ENCODE measurements at regions not wholly inside any gene's neighbourhood (a gene's known extent, or its start where the extent isn't known, plus 50 kb on each side); places are given as distances from the start of the nearest gene placed in this dataset.

DNA sequence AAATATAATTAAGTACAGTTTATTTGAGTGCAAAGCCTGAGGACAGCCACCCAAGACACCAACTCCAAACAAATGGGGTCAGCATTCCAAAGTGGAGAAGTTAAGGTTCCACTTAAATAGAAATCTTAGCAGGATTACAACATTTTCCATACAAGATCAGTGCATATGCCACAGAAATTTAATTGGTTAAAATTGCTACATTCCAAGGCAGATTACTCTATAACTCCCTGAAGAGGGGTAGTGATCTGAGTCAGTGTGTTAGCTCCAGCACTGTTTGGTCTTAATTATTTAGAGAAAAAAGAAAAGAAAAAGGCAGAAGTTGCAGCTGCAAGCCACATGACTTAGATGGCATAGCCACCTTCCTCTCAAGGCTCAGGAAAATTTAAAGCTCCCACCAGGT lies 297.5 kb downstream of the HHIPL2 start:
- DNase-seq (ENCODE audit: low read depth in 1 of 2, low spot score in 2 of 2) (no peak), FAIRE-seq (no peak)
- no peak overlapping the region for H4K91ac ChIP-seq (replicated peaks; ENCODE audit: insufficient read length, low read length)
- H3K79me1 ChIP-seq (ENCODE audit: low read depth, low read length) = no peaks in the 10 kb centered on the region
- H4K8ac ChIP-seq (ENCODE audit: extremely low read depth, insufficient read depth, low read length) = no peak overlapping the region
- no peaks in the 10 kb centered on the region for H3K27me3 ChIP-seq (replicated peaks in 1 of 4; ENCODE audit: control insufficient read depth in 3 of 4, extremely low read depth in 1 of 4, insufficient read depth in 3 of 4, low read length in 3 of 4)
- H2BK120ac ChIP-seq (replicated peaks; ENCODE audit: low read depth, low read length) = no peak overlapping the region
- H3K4me2 ChIP-seq (ENCODE audit: insufficient read depth in 1 of 2, low read depth in 2 of 2, low read length in 2 of 2) = no peak overlapping the region
- H3K4me1 ChIP-seq (replicated peaks in 1 of 4; ENCODE audit: control insufficient read depth in 3 of 4, insufficient read depth in 4 of 4, low read length in 3 of 4) = peaks cover 3 to 12% (median 6%) of the 10 kb centered on the region in 4 experiments; a peak in 4 of 7 replicates
- ChIA-PET POLR2A (ENCODE audit: partially characterized antibody) (no interaction called here), CTCF (ENCODE audit: partially characterized antibody) (interaction anchor here (0.6 to 1.3 kb wide), 5 partner anchors 16 to 205 kb away, joined by 3 to 4 read pairs (median 3); no protein-coding TSS in a partner anchor)
- H3K14ac ChIP-seq (ENCODE audit: insufficient read length) = no peak overlapping the region
- no peak overlapping the region for H4K5ac ChIP-seq (ENCODE audit: insufficient read length, low read depth, low read length)
- no peak overlapping the region for H3K23ac ChIP-seq (ENCODE audit: insufficient read length)
- no peak overlapping the region for H2BK20ac ChIP-seq (ENCODE audit: low read length)
- H2BK5ac ChIP-seq (ENCODE audit: low read depth, low read length) = no peak overlapping the region
- no peak overlapping the region for H3K4ac ChIP-seq (replicated peaks; ENCODE audit: insufficient read length, low read depth, low read length)
- H3K79me2 ChIP-seq (ENCODE audit: control insufficient read depth in 1 of 2, insufficient read depth in 2 of 2, low read length in 2 of 2) = no peaks in the 10 kb centered on the region
- no peak overlapping the region for H2AFZ ChIP-seq (ENCODE audit: low read length)
- H3K27ac ChIP-seq (ENCODE audit: low read depth, low read length) = no peak overlapping the region
- no peak overlapping the region for H3K56ac ChIP-seq (replicated peaks; ENCODE audit: insufficient read length, low read depth, low read length)
- peaks cover 0 to 5% of the 10 kb centered on the region in 2 experiments; a peak in 1 of 4 replicates for H3K9me3 ChIP-seq (ENCODE audit: insufficient read depth in 2 of 2, low read depth in 1 of 2, low read length in 1 of 2)
- no peaks in the 10 kb centered on the region; the same call in 1 of the 2 replicates for H3K23me2 ChIP-seq (ENCODE audit: low read depth, low read length)
- no peaks in the 10 kb centered on the region for H3K36me3 ChIP-seq (ENCODE audit: control insufficient read depth in 2 of 4, insufficient read depth in 4 of 4, low read length in 3 of 4)
- H2AK5ac ChIP-seq (ENCODE audit: low read depth, low read length) = no peak overlapping the region
- H3K4me3 ChIP-seq (ENCODE audit: extremely low read depth in 1 of 4, insufficient read depth in 2 of 4, low read depth in 3 of 4, low read length in 4 of 4) = no peak overlapping the region
- H3K9ac ChIP-seq (replicated peaks in 1 of 4; ENCODE audit: extremely low read depth in 1 of 4, low read depth in 3 of 4, low read length in 3 of 4) = no peak overlapping the region
- H3K18ac ChIP-seq (ENCODE audit: extremely low read depth, low read length) = no peak overlapping the region
- H2BK15ac ChIP-seq (ENCODE audit: low read length) = no peak overlapping the region
- no peaks in the 10 kb centered on the region for H4K20me1 ChIP-seq (replicated peaks in 1 of 2; ENCODE audit: control insufficient read depth in 1 of 2, insufficient read depth in 2 of 2, low read length in 2 of 2)
- no peak overlapping the region for H2BK12ac ChIP-seq (ENCODE audit: low read depth, low read length)
- TF ChIP-seq, protein P1, sequence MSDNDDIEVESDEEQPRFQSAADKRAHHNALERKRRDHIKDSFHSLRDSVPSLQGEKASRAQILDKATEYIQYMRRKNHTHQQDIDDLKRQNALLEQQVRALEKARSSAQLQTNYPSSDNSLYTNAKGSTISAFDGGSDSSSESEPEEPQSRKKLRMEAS (IDR thresholded peaks at IDR 0.05) = no peak
- TF ChIP-seq, protein P2, sequence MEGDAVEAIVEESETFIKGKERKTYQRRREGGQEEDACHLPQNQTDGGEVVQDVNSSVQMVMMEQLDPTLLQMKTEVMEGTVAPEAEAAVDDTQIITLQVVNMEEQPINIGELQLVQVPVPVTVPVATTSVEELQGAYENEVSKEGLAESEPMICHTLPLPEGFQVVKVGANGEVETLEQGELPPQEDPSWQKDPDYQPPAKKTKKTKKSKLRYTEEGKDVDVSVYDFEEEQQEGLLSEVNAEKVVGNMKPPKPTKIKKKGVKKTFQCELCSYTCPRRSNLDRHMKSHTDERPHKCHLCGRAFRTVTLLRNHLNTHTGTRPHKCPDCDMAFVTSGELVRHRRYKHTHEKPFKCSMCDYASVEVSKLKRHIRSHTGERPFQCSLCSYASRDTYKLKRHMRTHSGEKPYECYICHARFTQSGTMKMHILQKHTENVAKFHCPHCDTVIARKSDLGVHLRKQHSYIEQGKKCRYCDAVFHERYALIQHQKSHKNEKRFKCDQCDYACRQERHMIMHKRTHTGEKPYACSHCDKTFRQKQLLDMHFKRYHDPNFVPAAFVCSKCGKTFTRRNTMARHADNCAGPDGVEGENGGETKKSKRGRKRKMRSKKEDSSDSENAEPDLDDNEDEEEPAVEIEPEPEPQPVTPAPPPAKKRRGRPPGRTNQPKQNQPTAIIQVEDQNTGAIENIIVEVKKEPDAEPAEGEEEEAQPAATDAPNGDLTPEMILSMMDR (IDR thresholded peaks at IDR 0.05; ENCODE audit: control extremely low read depth in 1 of 3, insufficient read depth in 1 of 3, low read depth in 1 of 3, low read length in 3 of 3) = no peak

Data from H1 (cell line).